ENCODE measurements at regions not wholly inside any gene's neighbourhood (a gene's known extent, or its start where the extent isn't known, plus 50 kb on each side); places are given as distances from the start of the nearest gene placed in this dataset.

GRCh38 chr3:63096248-63097058 lies 181.7 kb upstream of the SYNPR start:
- TF ChIP-seq, protein P1, sequence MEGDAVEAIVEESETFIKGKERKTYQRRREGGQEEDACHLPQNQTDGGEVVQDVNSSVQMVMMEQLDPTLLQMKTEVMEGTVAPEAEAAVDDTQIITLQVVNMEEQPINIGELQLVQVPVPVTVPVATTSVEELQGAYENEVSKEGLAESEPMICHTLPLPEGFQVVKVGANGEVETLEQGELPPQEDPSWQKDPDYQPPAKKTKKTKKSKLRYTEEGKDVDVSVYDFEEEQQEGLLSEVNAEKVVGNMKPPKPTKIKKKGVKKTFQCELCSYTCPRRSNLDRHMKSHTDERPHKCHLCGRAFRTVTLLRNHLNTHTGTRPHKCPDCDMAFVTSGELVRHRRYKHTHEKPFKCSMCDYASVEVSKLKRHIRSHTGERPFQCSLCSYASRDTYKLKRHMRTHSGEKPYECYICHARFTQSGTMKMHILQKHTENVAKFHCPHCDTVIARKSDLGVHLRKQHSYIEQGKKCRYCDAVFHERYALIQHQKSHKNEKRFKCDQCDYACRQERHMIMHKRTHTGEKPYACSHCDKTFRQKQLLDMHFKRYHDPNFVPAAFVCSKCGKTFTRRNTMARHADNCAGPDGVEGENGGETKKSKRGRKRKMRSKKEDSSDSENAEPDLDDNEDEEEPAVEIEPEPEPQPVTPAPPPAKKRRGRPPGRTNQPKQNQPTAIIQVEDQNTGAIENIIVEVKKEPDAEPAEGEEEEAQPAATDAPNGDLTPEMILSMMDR (IDR thresholded peaks at IDR 0.05; ENCODE audit: low read length): no peak
- TF ChIP-seq EZH2 (IDR thresholded peaks at IDR 0.05; ENCODE audit: borderline replicate concordance, low read length): no peak
